ENCODE measurements at regions not wholly inside any gene's neighbourhood (a gene's known extent, or its start where the extent isn't known, plus 50 kb on each side); places are given as distances from the start of the nearest gene placed in this dataset.

DNA sequence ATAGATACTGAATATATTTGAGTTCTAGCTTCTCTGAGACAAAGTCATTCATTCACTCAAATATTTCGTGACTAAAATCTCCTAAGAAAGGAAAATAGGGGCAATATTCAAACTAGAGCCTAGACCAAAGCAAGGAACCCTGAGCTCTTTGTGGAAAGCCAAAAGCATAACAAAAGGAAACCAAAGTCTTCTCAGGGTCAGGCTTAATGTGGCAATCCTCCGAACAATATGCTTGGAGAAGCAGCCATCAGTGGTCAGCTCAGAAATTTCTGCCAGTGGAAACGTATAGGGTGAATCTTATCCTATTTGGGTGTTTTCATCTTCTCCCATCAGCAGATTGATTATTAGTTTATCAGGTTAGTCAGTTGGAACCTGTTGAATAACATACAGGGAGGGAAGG is 151.3 kb upstream of the SLC13A1 start:
- TF ChIP-seq POLR2A (IDR thresholded peaks at IDR 0.05) (no peak), POLR2AphosphoS5 (IDR thresholded peaks at IDR 0.05) (no peak)
- TF ChIP-seq, protein P1, sequence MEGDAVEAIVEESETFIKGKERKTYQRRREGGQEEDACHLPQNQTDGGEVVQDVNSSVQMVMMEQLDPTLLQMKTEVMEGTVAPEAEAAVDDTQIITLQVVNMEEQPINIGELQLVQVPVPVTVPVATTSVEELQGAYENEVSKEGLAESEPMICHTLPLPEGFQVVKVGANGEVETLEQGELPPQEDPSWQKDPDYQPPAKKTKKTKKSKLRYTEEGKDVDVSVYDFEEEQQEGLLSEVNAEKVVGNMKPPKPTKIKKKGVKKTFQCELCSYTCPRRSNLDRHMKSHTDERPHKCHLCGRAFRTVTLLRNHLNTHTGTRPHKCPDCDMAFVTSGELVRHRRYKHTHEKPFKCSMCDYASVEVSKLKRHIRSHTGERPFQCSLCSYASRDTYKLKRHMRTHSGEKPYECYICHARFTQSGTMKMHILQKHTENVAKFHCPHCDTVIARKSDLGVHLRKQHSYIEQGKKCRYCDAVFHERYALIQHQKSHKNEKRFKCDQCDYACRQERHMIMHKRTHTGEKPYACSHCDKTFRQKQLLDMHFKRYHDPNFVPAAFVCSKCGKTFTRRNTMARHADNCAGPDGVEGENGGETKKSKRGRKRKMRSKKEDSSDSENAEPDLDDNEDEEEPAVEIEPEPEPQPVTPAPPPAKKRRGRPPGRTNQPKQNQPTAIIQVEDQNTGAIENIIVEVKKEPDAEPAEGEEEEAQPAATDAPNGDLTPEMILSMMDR (IDR thresholded peaks at IDR 0.05) = no peak

Measured in prostate gland (tissue), 2 donors.